ENCODE measurements at regions not wholly inside any gene's neighbourhood (a gene's known extent, or its start where the extent isn't known, plus 50 kb on each side); places are given as distances from the start of the nearest gene placed in this dataset.

GRCh38 chrY:7878719-7879118 is 967.2 kb upstream of the AMELY start:
- intact Hi-C loops (cut with DNase I; ENCODE audit: low total_unique reads) = no loop called here
- TF ChIP-seq POLR2A (IDR thresholded peaks at IDR 0.05) (no peak), CTCF (IDR thresholded peaks at IDR 0.05) (no peak)
- no peaks in the 10 kb centered on the region for H3K36me3 ChIP-seq (ENCODE audit: low read depth, missing control alignments)
- no peak overlapping the region for H3K27ac ChIP-seq
- no peak for DNase-seq
- no peak overlapping the region for H3K4me3 ChIP-seq
- no peaks in the 10 kb centered on the region for H3K4me1 ChIP-seq
- H3K9me3 ChIP-seq = no peaks in the 10 kb centered on the region
- 100% methylated on average over 1 of the region's 1 CpG for WGBS, 2 donors
- no peaks in the 10 kb centered on the region for H3K27me3 ChIP-seq

DNA sequence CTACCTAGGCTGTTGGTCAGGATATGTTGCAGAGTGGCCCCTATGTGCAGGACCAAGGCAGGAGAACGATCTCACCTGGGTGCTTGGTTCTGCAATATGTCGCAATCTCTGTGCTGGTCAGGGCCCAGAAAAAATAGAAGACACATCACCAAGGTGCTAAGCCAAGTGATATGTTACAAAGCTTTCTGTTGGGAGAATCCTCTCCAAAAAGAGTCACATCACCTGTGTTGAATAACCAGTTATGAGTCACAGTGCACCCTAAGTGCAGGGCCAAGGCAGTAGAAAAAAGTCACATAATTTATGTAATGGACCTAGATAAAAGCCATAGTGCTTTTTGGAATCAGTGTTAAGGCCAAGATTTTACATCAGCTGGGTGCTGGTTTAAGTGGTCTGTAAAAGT is 965.9 kb upstream of the AMELY start:
- intact Hi-C loops (cut with DNase I; ENCODE audit: low total_unique reads) = no loop called here
- DNase-seq = no peak
- Histone ChIP-seq H3K4me3 (no peak overlapping the region), H3K36me3 (ENCODE audit: low read depth, missing control alignments) (no peaks in the 10 kb centered on the region), H3K4me1 (no peaks in the 10 kb centered on the region), H3K27ac (no peak overlapping the region), H3K27me3 (no peaks in the 10 kb centered on the region), H3K9me3 (no peaks in the 10 kb centered on the region)
- 88 to 100% methylated on average over 2 of the region's 2 CpGs for WGBS, 2 donors
- TF ChIP-seq CTCF (IDR thresholded peaks at IDR 0.05) (no peak), POLR2A (IDR thresholded peaks at IDR 0.05) (no peak)

GRCh38 chrY:7874080-7874479 is 962.5 kb upstream of the AMELY start:
- Histone ChIP-seq H3K9me3 (no peaks in the 10 kb centered on the region), H3K27ac (no peak overlapping the region), H3K4me3 (no peak overlapping the region), H3K4me1 (no peaks in the 10 kb centered on the region), H3K27me3 (no peaks in the 10 kb centered on the region), H3K36me3 (ENCODE audit: low read depth, missing control alignments) (no peaks in the 10 kb centered on the region)
- intact Hi-C loops (cut with DNase I; ENCODE audit: low total_unique reads) = no loop called here
- DNase-seq = no peak
- TF ChIP-seq POLR2A (IDR thresholded peaks at IDR 0.05) = no peak
- TF ChIP-seq CTCF (IDR thresholded peaks at IDR 0.05) = peak in 1 of 3 experiments; percentile 18

DNA sequence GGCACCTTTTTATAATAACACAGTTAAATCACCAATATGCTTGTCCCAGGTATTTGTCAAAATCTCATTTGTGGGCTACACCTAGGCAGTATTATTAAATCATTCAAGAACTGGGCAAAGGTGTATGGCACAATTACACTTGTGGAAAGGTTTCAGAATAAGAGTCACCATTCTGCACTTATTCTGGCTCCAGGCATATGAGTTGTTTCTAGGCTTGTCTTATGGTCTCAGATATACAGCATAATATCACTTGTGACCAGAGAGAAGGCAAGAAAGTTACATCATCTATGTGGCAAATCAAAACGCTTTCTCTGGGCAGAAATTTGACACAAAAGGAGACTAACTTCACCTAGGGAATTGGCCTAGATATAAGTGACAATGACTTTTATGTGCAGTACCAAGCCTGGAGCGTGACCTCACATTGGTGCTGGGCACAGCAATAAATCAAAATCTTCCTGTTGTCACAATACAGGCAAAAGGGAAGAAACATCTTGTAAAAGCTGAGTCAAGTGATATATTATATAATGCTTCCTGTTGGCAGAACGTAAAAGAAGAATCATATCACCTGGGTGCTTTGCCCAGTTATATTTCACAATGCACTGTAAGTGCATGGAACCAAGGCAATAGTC is 959.9 kb upstream of the AMELY start:
- no peak overlapping the region for H3K4me3 ChIP-seq
- H3K4me1 ChIP-seq = no peaks in the 10 kb centered on the region
- H3K27me3 ChIP-seq = no peaks in the 10 kb centered on the region
- intact Hi-C loops (cut with DNase I; ENCODE audit: low total_unique reads) = no loop called here
- no peaks in the 10 kb centered on the region for H3K9me3 ChIP-seq
- no peaks in the 10 kb centered on the region for H3K36me3 ChIP-seq (ENCODE audit: low read depth, missing control alignments)
- no peak for DNase-seq
- WGBS, 2 donors = 75 to 89% methylated on average over 3 of the region's 3 CpGs
- no peak overlapping the region for H3K27ac ChIP-seq
- TF ChIP-seq POLR2A (IDR thresholded peaks at IDR 0.05) = no peak
- TF ChIP-seq CTCF (IDR thresholded peaks at IDR 0.05) = no peak

DNA sequence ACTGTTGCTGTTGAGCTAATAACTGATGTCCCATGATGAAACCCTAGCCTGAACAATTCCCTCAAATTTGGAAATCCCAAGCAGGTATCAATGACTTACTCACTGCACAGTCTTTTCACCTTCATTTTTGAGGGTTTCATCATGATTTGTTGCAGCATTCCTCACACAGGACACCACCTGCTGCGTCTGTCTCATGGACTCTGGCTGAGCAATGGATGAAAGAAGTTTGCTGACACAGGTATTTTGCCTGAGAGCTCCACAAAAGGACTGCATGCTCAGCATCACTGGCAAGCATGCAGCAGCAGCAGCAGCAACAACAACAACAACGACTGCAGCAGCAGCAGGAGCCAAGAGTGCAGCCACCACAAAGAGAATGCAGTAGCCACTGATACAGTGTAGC is 955.4 kb upstream of the AMELY start:
- intact Hi-C loops (cut with DNase I; ENCODE audit: low total_unique reads) = no loop called here
- H3K27me3 ChIP-seq = no peaks in the 10 kb centered on the region
- no peaks in the 10 kb centered on the region for H3K36me3 ChIP-seq (ENCODE audit: low read depth, missing control alignments)
- TF ChIP-seq POLR2A (IDR thresholded peaks at IDR 0.05) (no peak), CTCF (IDR thresholded peaks at IDR 0.05) (no peak)
- H3K4me1 ChIP-seq = no peaks in the 10 kb centered on the region
- WGBS, 2 donors = 40 to 60% methylated on average over 1 to 2 of the region's 2 CpGs
- H3K9me3 ChIP-seq = no peaks in the 10 kb centered on the region
- no peak overlapping the region for H3K27ac ChIP-seq
- no peak overlapping the region for H3K4me3 ChIP-seq
- no peak for DNase-seq
